Keratinocyte (primary cell): ENCODE measurements at regions not wholly inside any gene's neighbourhood (a gene's known extent, or its start where the extent isn't known, plus 50 kb on each side); places are given as distances from the start of the nearest gene placed in this dataset.

Experiments
- DNase-seq: peaks from one replicate; pipeline ENCODE4 v3.0.0-alpha.2; 2011; ENCODE audit warnings: low read depth, missing footprints, low spot score
- FAIRE-seq: peaks from 2 replicates; lab custom pipeline; 2011; peaks lifted over from hg19 to GRCh38; lab: Jason Lieb, UNC
- H2AFZ ChIP-seq: 2 replicates; pipeline ENCODE4 v1.6.0; 2012; ENCODE audit warnings: low read length, control low read depth, inconsistent platforms; ENCODE audit not compliant: control insufficient read depth
- H3K27ac ChIP-seq: 2 replicates; pipeline ENCODE4 v1.5.1; 2011; ENCODE audit warnings: low read length; ENCODE audit not compliant: control insufficient read depth, insufficient read depth
- H3K27me3 ChIP-seq: 3 replicates; pipeline ENCODE4 v1.6.0; 2011; ENCODE audit warnings: low read length; ENCODE audit not compliant: control insufficient read depth, insufficient read depth; ENCODE audit errors: extremely low read depth
- H3K36me3 ChIP-seq, 2 experiments: 2 replicates in 1 of 2; 3 replicates in 1 of 2; pipeline ENCODE4 v1.5.1; 2011; ENCODE audit warnings: low read length in 2 of 2, mild to moderate bottlenecking in 1 of 2; ENCODE audit not compliant: control insufficient read depth in 2 of 2, insufficient read depth in 2 of 2; ENCODE audit errors: extremely low read depth in 1 of 2
- H3K4me1 ChIP-seq: 3 replicates; pipeline ENCODE4 v1.5.1; 2011; ENCODE audit warnings: low read length; ENCODE audit not compliant: control insufficient read depth, insufficient read depth; ENCODE audit errors: extremely low read depth
- H3K4me2 ChIP-seq: 3 replicates; pipeline ENCODE4 v1.6.0; 2011; ENCODE audit warnings: low read depth, low read length; ENCODE audit not compliant: control insufficient read depth, insufficient read depth; ENCODE audit errors: extremely low read depth
- H3K4me3 ChIP-seq, 3 experiments: fragments of 200-600 bp in 1 of 3; sonication (generic) in 1 of 3; 2 replicates in 2 of 3; 3 replicates in 1 of 3; pipeline ENCODE4 v1.5.1; 2011 to 2016; ENCODE audit warnings: low read length in 3 of 3, mild to moderate bottlenecking in 3 of 3, control low read depth in 2 of 3, inconsistent platforms in 1 of 3, low read depth in 1 of 3, mixed read lengths in 1 of 3, mixed run types in 1 of 3, moderate library complexity in 1 of 3; ENCODE audit not compliant: control insufficient read depth in 2 of 3, insufficient read depth in 2 of 3; ENCODE audit errors: extremely low read depth in 1 of 3
- H3K79me2 ChIP-seq: 2 replicates; pipeline ENCODE4 v1.6.0; 2012; ENCODE audit warnings: low read length; ENCODE audit not compliant: control insufficient read depth, insufficient read depth
- H3K9ac ChIP-seq: 3 replicates; pipeline ENCODE4 v1.6.0; 2011; ENCODE audit warnings: low read length; ENCODE audit not compliant: control insufficient read depth, insufficient read depth; ENCODE audit errors: extremely low read depth
- H3K9me1 ChIP-seq: 3 replicates; pipeline ENCODE4 v1.6.0; 2011; ENCODE audit warnings: low read length; ENCODE audit not compliant: control insufficient read depth, insufficient read depth; ENCODE audit errors: extremely low read depth
- H3K9me3 ChIP-seq: 2 replicates; pipeline ENCODE4 v1.5.1; 2012; ENCODE audit warnings: low read depth, low read length; ENCODE audit not compliant: control insufficient read depth
- H4K20me1 ChIP-seq: 3 replicates; pipeline ENCODE4 v1.6.0; 2011; ENCODE audit warnings: low read length; ENCODE audit not compliant: control insufficient read depth, insufficient read depth; ENCODE audit errors: extremely low read depth
- CTCF ChIP-seq, 3 experiments: IDR thresholded peaks in 1 of 3; conservative IDR thresholded peaks in 1 of 3; optimal IDR thresholded peaks in 1 of 3; 2 replicates in 2 of 3; 3 replicates in 1 of 3; pipeline versions ENCODE3 to v1.5.1; 2011; ENCODE audit warnings: low read length in 3 of 3, mild to moderate bottlenecking in 3 of 3, moderate library complexity in 2 of 3, control low read depth in 1 of 3, inconsistent platforms in 1 of 3; ENCODE audit not compliant: insufficient read depth in 2 of 3; ENCODE audit errors: extremely low read depth in 1 of 3
- EZH2 ChIP-seq: IDR thresholded peaks from one replicate; pipeline ENCODE4 v1.6.1; 2012; ENCODE audit warnings: inconsistent platforms, mild to moderate bottlenecking, low read length, moderate library complexity
- dilution Hi-C: fragments of 300-500 bp; cut with MboI; formaldehyde crosslinking; loops from one replicate; pipeline ENCODE4 v1.7.0; 2020; ENCODE audit warnings: low sequenced_read_pairs; ENCODE audit not compliant: extremely low pct_ligation_motif_present

- no peaks in the 10 kb centered on the region for H3K9me1 ChIP-seq
- no peaks in the 10 kb centered on the region for H3K36me3 ChIP-seq
- no peaks in the 10 kb centered on the region for H3K27me3 ChIP-seq
- H3K27ac ChIP-seq = no peak overlapping the region
- no peak overlapping the region for H3K4me2 ChIP-seq
- no peak overlapping the region for H3K4me3 ChIP-seq
- no peak overlapping the region for H3K9ac ChIP-seq
- H4K20me1 ChIP-seq = no peaks in the 10 kb centered on the region
- DNase-seq (no peak), FAIRE-seq (no peak)
- H3K4me1 ChIP-seq = no peaks in the 10 kb centered on the region
- no peaks in the 10 kb centered on the region for H3K79me2 ChIP-seq
- dilution Hi-C loops = no loop called here
- TF ChIP-seq EZH2 (no peak), CTCF (optimal IDR thresholded peaks at IDR 0.05 in 1 of 3, IDR thresholded peaks at IDR 0.05 in 1 of 3, conservative IDR thresholded peaks at IDR 0.05 in 1 of 3; ENCODE audit: extremely low read depth in 1 of 3, insufficient read depth in 2 of 3, low read length in 3 of 3) (no peak)
- no peaks in the 10 kb centered on the region for H3K9me3 ChIP-seq
- H2AFZ ChIP-seq = no peak overlapping the region
Observed at GRCh38 chr5:89243611-89244010, 360.6 kb upstream of the MEF2C start.

- no peaks in the 10 kb centered on the region for H3K9me3 ChIP-seq
- dilution Hi-C loops = no loop called here
- H3K27ac ChIP-seq = no peak overlapping the region
- no peaks in the 10 kb centered on the region for H3K9me1 ChIP-seq
- H3K79me2 ChIP-seq = no peaks in the 10 kb centered on the region
- H4K20me1 ChIP-seq = no peaks in the 10 kb centered on the region
- no peak overlapping the region for H3K9ac ChIP-seq
- no peak for FAIRE-seq
- no peaks in the 10 kb centered on the region for H3K4me1 ChIP-seq
- no peaks in the 10 kb centered on the region for H3K36me3 ChIP-seq
- H2AFZ ChIP-seq = no peak overlapping the region
- no peak overlapping the region for H3K4me2 ChIP-seq
- no peak for DNase-seq
- H3K4me3 ChIP-seq = no peak overlapping the region
- TF ChIP-seq EZH2 (no peak), CTCF (optimal IDR thresholded peaks at IDR 0.05 in 1 of 3, IDR thresholded peaks at IDR 0.05 in 1 of 3, conservative IDR thresholded peaks at IDR 0.05 in 1 of 3; ENCODE audit: extremely low read depth in 1 of 3, insufficient read depth in 2 of 3, low read length in 3 of 3) (no peak)
- H3K27me3 ChIP-seq = no peaks in the 10 kb centered on the region
Observed at GRCh38 chr5:89241186-89241585, 358.2 kb upstream of the MEF2C start.
